Right lobe of liver (tissue), 6 donors: ENCODE measurements at regions not wholly inside any gene's neighbourhood (a gene's known extent, or its start where the extent isn't known, plus 50 kb on each side); places are given as distances from the start of the nearest gene placed in this dataset.
"Not testable (repeated sequence)": the region's sequence is repeated elsewhere in the genome, so short reads cannot be mapped to it uniquely, and the experiment has no call there.

ENCODE experiments used
- ATAC-seq, 4 donors: fragments of 200-7000 bp; cut with Tn5 transposase; one replicate each; pipeline ENCODE4 v1.9.1; 2020; ENCODE audit warnings: mild to moderate bottlenecking in 4 of 4, moderate library complexity in 4 of 4
- DNase-seq, 3 donors: peaks; one replicate each; pipeline ENCODE4 v3.0.0-alpha.2; 2020
- H3K27ac ChIP-seq, 3 donors: fragments of 200-600 bp; one replicate each; pipeline ENCODE4 v1.8.0; 2022
- H3K27me3 ChIP-seq, 2 donors: fragments of 200-600 bp; one replicate each; pipeline ENCODE4 v1.8.0; 2022
- H3K36me3 ChIP-seq, 4 donors: fragments of 200-600 bp; sonication (generic) in 1 of 4; one replicate each; pipeline versions ENCODE4 v1.5.1 to v1.8.0; 2017 to 2022; ENCODE audit warnings: control low read depth in 1 of 4
- H3K4me1 ChIP-seq, 4 donors: fragments of 200-600 bp; sonication (generic) in 1 of 4; one replicate each; pipeline versions ENCODE4 v1.5.1 to v1.8.0; 2017 to 2022; ENCODE audit warnings: control low read depth in 1 of 4
- H3K4me3 ChIP-seq, 3 donors: fragments of 200-600 bp; one replicate each; pipeline ENCODE4 v1.8.0; 2022
- H3K9me3 ChIP-seq, 4 donors: fragments of 200-600 bp; sonication (generic) in 1 of 4; one replicate each; pipeline versions ENCODE4 v1.5.1 to v1.8.0; 2017 to 2022; ENCODE audit warnings: control low read depth in 1 of 4
- CTCF ChIP-seq, 4 donors: fragments of 200-600 bp in 3 of 4; fragments of 450-650 bp in 1 of 4; IDR thresholded peaks; one replicate each; pipeline versions ENCODE4 v1.5.1 to v1.8.0; 2016 to 2022; ENCODE audit warnings: antibody characterized with exemption in 4 of 4, mild to moderate bottlenecking in 2 of 4
- POLR2A ChIP-seq: fragments of 450-650 bp; IDR thresholded peaks from one replicate; pipeline ENCODE4 v1.6.1; 2017; ENCODE audit warnings: antibody characterized with exemption, mild to moderate bottlenecking
- WGBS: methylation state at CpG from one replicate; pipeline ENCODE4 v1.1.6; 2018; ENCODE audit warnings: low coverage, low lambda C conversion rate; ENCODE audit not compliant: insufficient coverage; ENCODE audit errors: missing lambda C conversion rate; 5-methylcytosine and 5-hydroxymethylcytosine counted together
- intact Hi-C, 2 donors: fragments of 100-400 bp; cut with DNase I; formaldehyde crosslinking; loops; one replicate each; pipeline versions ENCODE4 v1.11.2 to v1.14.1; 2022
- donor health status: DM: no; HTN: yes; CAD: no.
- donor health status: DM: no; HTN: no; CAD: no.
- donor health status: DM: no; HTN: no; CAD: no.
- donor health status: DM: no; HTN: yes; CAD: no.
- donor health status: DM: no; HTN: yes; CAD: no.

- no peak for ATAC-seq
- intact Hi-C loops: no loop called here
These were observed 1464.4 kb downstream of the OLFM4 start for GRCh38 chr13:54492995-54493394.

GRCh38 chr13:54511366-54511765 lies 1482.8 kb downstream of the OLFM4 start:
- Histone ChIP-seq H3K9me3 (no peaks in the 10 kb centered on the region), H3K4me1 (no peaks in the 10 kb centered on the region), H3K4me3 (no peak overlapping the region), H3K27me3 (no peaks in the 10 kb centered on the region), H3K36me3 (no peaks in the 10 kb centered on the region), H3K27ac (no peak overlapping the region)
- ATAC-seq (no peak), DNase-seq (no peak)
- 44% methylated on average over 5 of the region's 5 CpGs for WGBS
- intact Hi-C loops: no loop called here
- no peak for TF ChIP-seq CTCF (IDR thresholded peaks at IDR 0.05)
- no peak for TF ChIP-seq POLR2A

More at GRCh38 chr13:54492995-54493394, 1464.4 kb downstream of the OLFM4 start:
- 55% methylated on average over 3 of the region's 3 CpGs for WGBS
- no peak overlapping the region for H3K27ac ChIP-seq
- no peaks in the 10 kb centered on the region for H3K9me3 ChIP-seq
- no peak overlapping the region for H3K4me3 ChIP-seq
- no peaks in the 10 kb centered on the region for H3K36me3 ChIP-seq
- H3K27me3 ChIP-seq: no peaks in the 10 kb centered on the region
- no peak for DNase-seq
- TF ChIP-seq CTCF (IDR thresholded peaks at IDR 0.05): no peak
- TF ChIP-seq POLR2A: no peak
- H3K4me1 ChIP-seq: no peaks in the 10 kb centered on the region

GRCh38 chr13:54513254-54513653 lies 1484.6 kb downstream of the OLFM4 start:
- Histone ChIP-seq H3K4me1 (no peaks in the 10 kb centered on the region), H3K27ac (no peak overlapping the region), H3K36me3 (no peaks in the 10 kb centered on the region), H3K4me3 (no peak overlapping the region), H3K9me3 (no peaks in the 10 kb centered on the region), H3K27me3 (no peaks in the 10 kb centered on the region)
- WGBS: 5% methylated on average over 1 of the region's 1 CpG
- DNase-seq (no peak), ATAC-seq (no peak)
- intact Hi-C loops: no loop called here
- no peak for TF ChIP-seq POLR2A
- TF ChIP-seq CTCF (IDR thresholded peaks at IDR 0.05): no peak

GRCh38 chr13:54536112-54536511 lies 1507.5 kb downstream of the OLFM4 start:
- Histone ChIP-seq H3K27me3 (no peaks in the 10 kb centered on the region), H3K27ac (no peak overlapping the region), H3K4me1 (no peaks in the 10 kb centered on the region), H3K9me3 (no peaks in the 10 kb centered on the region), H3K4me3 (no peak overlapping the region), H3K36me3 (no peaks in the 10 kb centered on the region)
- ATAC-seq: no peak
- WGBS: 33% methylated on average over 3 of the region's 3 CpGs
- intact Hi-C loops: no loop called here
- TF ChIP-seq CTCF (IDR thresholded peaks at IDR 0.05) (peak in 2 of 4 donors; percentile 7 to 17), POLR2A (no peak)
- no peak for DNase-seq

- Histone ChIP-seq H3K4me1 (no peaks in the 10 kb centered on the region), H3K9me3 (no peaks in the 10 kb centered on the region), H3K27me3 (no peaks in the 10 kb centered on the region), H3K27ac (no peak overlapping the region), H3K4me3 (no peak overlapping the region), H3K36me3 (no peaks in the 10 kb centered on the region)
- intact Hi-C loops: no loop called here
- 38% methylated on average over 2 of the region's 2 CpGs for WGBS
- ATAC-seq (no peak), DNase-seq (no peak)
- no peak for TF ChIP-seq POLR2A
- TF ChIP-seq CTCF (IDR thresholded peaks at IDR 0.05): no peak
These were observed 1534.7 kb downstream of the OLFM4 start for GRCh38 chr13:54563286-54563685.

GRCh38 chr13:54572037-54572436 lies 1543.4 kb downstream of the OLFM4 start:
- H3K36me3 ChIP-seq, H3K9me3 ChIP-seq, H3K27ac ChIP-seq, DNase-seq, ATAC-seq, H3K4me1 ChIP-seq, intact Hi-C loops, H3K4me3 ChIP-seq, H3K27me3 ChIP-seq: not testable (repeated sequence)
- 72% methylated on average over 6 of the region's 13 CpGs for whole genome bisulfite sequencing
